Dedifferentiated amniotic fluid mesenchymal stem cell (primary cell): ENCODE measurements at regions not wholly inside any gene's neighbourhood (a gene's known extent, or its start where the extent isn't known, plus 50 kb on each side); places are given as distances from the start of the nearest gene placed in this dataset.

Source experiments
- DNase-seq: peaks from one replicate; pipeline ENCODE4 v3.0.0-alpha.2; 2016; ENCODE audit errors: extremely low spot score

GRCh38 chr12:90260136-90260535 lies 551.5 kb upstream of the ATP2B1 start:
- DNase-seq: no peak

DNA sequence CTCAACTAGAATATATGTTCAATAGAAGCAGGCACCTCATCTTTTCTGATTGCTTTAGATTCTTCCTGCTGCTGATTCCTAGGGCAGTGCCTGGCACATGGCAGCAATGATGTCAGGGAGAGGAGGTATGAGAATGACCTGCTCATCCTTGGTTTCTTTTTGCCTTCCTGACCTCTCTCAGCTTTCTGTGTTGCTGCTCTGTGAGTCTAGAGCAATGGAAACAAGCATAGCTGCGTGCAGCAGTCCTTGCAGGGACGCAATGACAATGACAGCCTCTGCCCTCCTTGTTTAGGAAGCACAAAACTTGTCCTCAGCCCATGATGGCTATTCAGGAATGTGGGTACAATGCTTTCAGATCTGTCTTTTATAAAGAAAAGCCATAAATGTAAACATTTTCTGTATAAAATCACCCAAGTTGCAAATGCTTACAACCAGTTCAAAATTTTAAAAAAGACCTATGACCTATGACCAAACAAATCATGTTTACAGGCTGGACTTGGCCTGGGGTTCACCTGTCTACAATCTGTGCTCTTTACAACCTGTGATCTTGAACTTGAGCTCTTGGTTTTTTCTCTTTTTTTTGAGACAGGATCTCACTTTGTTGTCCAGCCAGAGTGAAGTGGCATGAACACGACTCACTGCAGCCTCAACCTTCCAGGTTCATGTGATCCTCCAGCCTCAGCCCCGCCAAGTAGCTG lies 549.4 kb upstream of the ATP2B1 start:
- DNase-seq: no peak

DNA sequence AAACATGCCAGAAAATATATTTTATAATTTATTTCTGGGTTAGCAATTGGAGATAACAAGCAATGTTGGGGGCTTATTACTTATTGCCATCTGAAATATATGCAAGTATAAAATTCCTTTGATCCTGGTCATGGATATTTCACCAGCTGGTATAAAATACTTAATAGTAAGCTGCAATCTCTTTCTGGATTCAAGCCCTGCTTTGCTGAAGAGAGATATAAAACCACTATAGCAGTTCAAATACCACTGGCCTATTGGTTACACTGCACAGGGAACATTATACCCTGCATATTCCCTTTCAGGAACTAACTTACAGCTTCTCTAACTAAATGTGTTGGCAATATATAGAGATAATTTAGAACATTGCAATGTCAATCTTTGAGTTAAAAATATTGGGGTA lies 546.2 kb upstream of the ATP2B1 start:
- DNase-seq: no peak

GRCh38 chr12:90253674-90254181 lies 545.1 kb upstream of the ATP2B1 start:
- no peak for DNase-seq

GRCh38 chr12:90253136-90253535 lies 544.5 kb upstream of the ATP2B1 start:
- DNase-seq: no peak

DNA sequence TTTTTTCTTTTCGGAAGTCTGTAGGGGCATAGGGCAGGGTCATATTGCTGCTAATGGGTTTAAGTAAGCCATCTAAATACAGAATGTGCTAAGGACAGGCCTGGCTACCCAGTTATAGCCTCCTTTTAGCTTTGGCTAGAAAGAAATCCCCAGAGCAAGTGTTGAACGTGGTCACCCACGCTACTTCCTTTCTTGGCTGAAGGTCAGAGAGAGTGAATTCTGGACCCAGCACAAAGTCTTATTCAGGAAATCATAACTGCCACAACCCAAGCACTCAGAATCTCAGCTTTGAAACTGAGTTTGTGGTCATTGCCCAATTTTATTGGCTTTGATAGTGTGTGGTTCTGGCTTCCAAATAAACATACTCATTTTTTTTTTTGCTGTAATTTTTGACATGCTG lies 542.1 kb upstream of the ATP2B1 start:
- DNase-seq: no peak

DNA sequence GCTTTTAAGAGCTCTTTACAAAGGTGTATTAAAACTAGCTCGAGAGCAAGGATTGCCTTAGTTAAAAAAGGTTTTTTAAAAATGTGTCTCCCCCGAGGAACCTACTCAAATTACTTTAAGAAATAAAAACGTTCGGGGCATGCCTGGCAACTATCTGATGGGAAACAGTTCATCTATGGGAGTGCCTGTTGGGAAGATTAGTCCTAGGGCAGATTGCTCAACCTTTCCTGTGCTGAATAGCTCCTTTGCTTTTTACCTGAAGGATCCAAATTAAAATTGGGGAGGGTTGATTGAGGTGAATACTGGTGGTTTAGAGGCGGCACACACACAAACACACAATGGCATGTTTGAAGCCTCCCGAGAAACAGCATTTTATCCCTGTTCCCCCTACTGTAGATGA lies 541.4 kb upstream of the ATP2B1 start:
- DNase-seq: no peak

- DNase-seq: no peak
These were observed 538.0 kb upstream of the ATP2B1 start for GRCh38 chr12:90246688-90247087.

GRCh38 chr12:90245391-90245790 lies 536.8 kb upstream of the ATP2B1 start:
- DNase-seq: no peak

DNA sequence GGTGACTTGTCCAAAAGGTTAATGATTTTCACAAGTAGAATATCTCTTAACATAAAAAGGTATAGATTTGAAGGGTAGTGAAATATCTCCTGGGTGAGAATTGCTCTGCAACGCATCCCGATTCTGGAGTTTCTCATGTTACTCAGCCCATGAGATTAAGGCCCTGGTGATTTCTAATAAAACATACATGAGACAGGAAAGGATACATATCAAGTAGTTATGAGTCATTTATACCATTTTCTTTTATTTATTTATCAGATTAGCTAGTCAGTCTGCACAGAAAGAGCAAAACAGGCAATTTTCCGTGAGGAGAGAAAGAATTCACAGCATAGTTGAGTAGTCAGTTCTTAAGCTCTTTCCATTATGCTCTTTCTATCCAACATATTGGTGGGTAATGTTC lies 535.6 kb upstream of the ATP2B1 start:
- DNase-seq: no peak

DNA sequence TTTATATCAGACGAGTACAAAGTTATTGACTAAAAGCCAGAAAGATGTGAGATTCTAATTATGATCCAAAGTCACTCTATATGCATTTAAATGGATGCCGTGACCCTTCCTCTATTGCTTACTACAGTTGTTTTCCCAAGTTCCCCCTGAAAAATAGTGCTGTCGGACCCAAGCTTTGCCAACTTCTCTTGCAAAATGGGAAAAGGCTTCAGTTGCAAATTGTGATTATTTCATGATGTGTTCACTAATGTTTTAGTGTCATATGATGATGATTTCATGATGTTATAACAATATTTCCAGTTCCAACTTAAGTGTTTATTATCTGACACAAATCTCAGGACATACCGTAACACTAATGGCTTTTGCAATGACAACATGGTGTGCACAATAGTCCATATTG lies 534.6 kb upstream of the ATP2B1 start:
- no peak for DNase-seq

DNA sequence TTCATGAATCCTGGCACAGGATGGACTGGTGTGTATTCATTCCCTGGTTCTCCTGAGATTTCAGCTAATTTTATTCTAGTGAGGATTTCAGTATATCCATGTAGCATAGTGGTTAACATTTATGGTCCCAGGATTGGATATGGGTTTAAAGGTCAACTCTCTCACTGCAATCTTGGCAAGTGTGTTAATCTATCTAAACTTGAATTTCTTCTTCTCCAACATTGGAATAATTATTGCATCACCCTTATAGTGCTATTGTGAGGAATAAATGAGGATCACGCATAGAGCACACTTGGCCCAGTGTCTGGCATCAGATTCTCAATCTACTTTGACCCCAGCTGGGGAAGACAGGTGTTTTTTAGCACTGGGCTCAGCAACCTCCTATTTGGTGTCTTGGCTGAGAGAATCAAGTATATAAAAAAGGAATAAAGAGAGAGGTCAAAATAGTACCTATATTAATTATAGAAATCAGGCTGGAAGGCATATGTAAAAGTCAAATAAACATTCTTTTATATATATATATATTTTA lies 531.2 kb upstream of the ATP2B1 start:
- no peak for DNase-seq

DNA sequence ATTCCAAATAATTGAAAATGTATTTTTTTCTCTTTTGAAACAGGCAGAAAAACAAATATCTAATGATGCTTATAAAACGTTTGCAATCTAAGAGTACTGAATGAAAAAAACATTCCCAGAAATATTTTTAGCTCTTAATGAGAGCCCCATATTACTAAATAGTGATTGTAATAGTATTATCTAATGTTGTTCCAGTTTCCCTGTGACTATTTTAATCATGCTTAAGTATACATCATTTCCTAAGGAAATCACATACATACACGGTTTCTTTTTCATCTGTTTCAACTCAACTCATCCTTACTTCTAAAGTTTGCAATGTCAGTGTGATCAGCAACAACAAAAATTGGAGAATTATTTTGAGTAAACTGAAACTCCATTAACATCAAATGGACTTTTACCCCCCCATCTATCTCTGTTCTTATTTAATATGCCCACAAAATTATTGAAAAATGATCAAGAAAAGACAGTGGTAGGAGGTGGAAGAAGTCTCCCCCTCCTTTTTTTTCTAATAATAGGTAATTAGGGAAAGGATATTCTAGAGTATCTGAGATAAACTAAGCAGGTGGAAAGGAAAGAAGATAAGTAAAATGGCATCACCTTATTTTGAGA lies 530.1 kb upstream of the ATP2B1 start:
- no peak for DNase-seq

DNA sequence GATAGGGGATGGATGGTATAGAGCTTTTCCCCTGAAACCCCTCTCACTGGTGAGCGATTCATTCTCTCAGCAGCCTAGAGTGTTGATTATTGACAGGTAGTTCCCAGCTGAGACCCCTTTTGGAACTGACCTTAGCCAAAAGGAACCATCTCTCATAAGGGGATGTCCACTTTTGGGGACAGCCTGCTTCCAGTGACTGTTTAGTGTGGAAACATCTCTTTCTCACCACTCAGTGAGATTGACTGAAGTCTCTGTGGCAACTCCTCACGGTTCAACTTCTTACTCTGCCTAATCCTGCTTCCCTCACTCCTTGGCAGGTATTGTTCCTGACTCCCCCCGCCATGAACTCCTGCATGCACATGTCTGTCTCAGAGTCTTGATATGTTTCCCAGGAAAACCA lies 529.2 kb upstream of the ATP2B1 start:
- no peak for DNase-seq

DNA sequence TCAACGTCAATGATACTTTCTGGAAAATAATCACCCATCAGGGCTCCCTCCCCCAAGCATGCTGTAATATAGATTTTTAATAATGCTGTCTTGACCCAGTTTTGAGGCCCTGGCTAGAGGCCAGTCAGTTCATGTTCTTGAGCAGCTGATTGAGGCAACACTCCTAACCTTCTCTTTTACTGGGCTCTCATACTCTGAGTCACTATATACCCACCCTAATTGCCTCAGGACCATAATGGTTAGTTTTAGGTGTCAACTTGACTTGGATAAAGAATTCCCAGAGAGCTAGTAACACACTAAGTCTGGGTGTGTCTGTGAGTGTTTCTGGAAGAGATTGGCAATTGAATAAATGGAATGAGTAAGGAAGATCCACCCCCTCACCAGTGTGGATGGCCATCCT lies 527.0 kb upstream of the ATP2B1 start:
- no peak for DNase-seq

DNA sequence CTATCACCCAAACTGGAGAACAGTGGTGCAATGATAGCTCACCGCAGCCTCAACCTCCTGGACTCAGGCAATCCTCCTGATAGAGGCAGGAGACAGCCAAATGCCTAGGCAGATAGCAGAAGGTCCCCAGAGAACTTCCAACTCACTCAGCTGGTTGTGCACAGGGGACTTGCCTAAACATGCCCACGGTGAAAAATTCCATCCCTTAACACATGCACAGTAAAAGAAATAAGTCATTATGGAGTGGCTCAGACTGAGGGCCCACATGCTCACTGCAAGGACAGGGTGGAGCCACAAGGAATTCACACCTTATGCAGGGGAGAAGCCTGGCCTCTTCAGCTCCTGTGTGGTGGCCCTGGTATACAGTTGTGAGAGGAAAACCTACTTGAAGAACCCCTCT lies 525.8 kb upstream of the ATP2B1 start:
- DNase-seq: no peak

DNA sequence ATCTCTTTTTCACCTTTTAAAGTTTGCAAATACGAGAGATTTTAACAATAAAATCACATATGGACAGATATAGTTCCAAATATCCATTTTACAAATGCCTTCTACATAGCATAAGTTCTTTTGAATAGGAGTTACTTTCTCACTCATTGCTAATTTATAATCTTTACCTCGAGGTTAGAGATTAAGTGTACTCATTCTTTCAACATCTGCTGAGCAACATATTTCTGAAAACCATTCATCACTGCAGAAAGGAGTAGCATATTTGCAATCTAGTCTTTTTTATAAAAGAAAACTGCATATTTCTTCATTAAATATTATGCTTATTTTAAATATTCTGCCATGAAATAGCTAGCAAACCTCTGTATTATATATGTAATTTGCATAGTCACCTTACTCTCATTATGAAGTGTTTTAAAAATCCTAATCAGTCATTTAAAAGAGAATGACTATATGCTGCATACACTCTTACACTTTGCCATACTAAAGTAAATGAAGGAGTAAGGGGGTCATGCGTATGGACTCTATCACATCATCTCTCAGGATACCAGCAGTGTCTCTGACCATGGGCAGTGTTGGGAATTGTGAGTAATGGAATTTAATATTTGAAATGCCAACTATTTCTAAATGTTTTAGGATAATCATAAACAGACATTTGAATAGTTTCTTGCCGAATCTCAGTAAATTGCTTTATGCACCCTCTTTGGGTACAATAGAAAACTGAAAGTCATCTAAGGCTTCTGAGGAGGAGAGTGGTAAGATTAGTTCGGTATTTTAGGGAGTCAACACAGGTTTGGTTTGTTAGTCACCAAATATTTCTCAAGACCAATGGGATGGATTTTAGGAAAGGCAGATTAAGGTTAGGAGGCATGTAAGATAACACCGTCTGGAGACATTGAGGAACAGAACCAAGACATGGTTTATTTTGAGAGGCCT lies 524.8 kb upstream of the ATP2B1 start:
- peak; percentile 30 for DNase-seq

DNA sequence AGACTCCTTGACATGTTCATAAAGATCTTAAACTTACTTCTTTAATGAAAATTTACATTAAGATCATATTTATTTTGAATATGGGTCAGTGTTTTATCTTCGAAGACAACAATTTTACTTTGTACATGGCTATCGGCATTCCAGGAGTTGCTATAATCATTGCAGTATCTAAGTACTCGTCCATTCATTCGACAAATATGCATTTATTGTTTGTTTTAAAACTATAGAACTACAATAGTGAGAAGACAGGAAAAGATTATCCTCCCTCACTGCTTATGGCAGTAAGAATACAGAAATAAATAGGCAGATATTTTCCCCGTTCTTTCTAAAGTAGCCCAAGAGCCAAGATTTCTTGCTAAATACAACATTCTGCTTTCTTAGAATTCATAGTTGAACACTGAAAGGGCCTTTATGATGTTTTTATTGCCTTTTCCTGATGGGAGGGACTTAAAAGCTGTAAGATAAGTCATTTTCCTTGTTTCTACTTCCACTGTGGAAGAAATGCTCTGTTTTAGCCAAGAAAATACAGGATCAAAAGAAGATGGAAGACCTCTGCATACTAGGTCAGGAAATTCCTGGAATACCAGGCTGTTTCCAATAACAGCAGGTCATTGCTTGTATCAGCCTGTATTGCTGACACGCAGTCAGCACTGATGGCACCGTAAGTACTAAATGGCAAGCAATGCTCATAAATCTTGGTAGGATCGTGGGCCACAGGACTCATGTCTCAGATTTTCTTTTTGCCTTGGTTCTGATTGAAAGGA lies 521.0 kb upstream of the ATP2B1 start:
- no peak for DNase-seq

DNA sequence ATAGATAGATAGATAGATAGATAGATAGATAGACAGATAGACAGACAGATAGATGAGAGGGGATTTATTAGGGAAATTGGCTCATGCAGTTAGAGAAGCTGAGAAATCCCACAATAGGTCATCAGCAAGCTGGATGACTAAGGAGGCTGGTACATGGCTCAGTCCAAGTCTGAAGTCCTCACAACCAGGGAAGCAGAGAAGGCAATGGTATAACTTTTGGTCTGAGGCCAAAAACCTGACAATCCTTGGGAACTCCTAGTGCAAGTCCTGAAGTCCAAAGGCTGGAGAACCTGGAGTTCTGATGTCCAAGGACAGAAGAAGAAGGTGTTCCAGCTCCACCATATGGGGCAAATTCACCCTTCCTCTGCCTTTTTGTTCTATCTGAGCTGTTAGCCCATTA lies 517.6 kb upstream of the ATP2B1 start:
- no peak for DNase-seq

DNA sequence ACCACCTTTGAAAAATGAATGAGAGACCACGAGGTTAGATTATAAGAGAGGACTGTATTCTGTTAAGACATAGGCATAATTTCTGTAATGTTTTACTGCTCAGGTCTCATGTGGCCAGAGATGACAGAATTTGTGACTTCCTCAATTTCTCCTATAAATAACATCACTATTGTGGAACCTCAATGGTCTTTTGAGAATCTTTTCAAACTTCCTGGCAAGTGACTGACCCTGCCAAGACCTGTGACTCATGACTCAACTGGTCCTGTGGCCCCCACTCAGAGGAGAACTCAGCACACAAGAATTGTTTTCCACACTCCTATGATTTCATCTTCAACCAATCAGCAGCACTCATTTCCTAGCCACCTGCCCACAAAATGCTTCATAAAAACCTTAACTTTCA lies 508.2 kb upstream of the ATP2B1 start:
- DNase-seq: no peak

- no peak for DNase-seq
These were observed 507.4 kb upstream of the ATP2B1 start for GRCh38 chr12:90216020-90216552.
